ENCODE measurements at regions not wholly inside any gene's neighbourhood (a gene's known extent, or its start where the extent isn't known, plus 50 kb on each side); places are given as distances from the start of the nearest gene placed in this dataset.

GRCh38 chr7:12783421-12784095, 96.1 kb downstream of the ARL4A start:
- TF ChIP-seq, protein P1, sequence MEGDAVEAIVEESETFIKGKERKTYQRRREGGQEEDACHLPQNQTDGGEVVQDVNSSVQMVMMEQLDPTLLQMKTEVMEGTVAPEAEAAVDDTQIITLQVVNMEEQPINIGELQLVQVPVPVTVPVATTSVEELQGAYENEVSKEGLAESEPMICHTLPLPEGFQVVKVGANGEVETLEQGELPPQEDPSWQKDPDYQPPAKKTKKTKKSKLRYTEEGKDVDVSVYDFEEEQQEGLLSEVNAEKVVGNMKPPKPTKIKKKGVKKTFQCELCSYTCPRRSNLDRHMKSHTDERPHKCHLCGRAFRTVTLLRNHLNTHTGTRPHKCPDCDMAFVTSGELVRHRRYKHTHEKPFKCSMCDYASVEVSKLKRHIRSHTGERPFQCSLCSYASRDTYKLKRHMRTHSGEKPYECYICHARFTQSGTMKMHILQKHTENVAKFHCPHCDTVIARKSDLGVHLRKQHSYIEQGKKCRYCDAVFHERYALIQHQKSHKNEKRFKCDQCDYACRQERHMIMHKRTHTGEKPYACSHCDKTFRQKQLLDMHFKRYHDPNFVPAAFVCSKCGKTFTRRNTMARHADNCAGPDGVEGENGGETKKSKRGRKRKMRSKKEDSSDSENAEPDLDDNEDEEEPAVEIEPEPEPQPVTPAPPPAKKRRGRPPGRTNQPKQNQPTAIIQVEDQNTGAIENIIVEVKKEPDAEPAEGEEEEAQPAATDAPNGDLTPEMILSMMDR (IDR thresholded peaks at IDR 0.05), result no peak
- TF ChIP-seq EP300 (IDR thresholded peaks at IDR 0.05), result no peak

Measured in stomach (tissue), 4 donors.